ENCODE measurements at regions not wholly inside any gene's neighbourhood (a gene's known extent, or its start where the extent isn't known, plus 50 kb on each side); places are given as distances from the start of the nearest gene placed in this dataset.

- ATAC-seq (no peak), DNase-seq (ENCODE audit: missing footprints) (no peak)
- intact Hi-C loops (cut with DNase I) = no loop called here
These were observed 52.5 kb upstream of the NEDD4L start for GRCh38 chr18:57991552-57991951.

DNA sequence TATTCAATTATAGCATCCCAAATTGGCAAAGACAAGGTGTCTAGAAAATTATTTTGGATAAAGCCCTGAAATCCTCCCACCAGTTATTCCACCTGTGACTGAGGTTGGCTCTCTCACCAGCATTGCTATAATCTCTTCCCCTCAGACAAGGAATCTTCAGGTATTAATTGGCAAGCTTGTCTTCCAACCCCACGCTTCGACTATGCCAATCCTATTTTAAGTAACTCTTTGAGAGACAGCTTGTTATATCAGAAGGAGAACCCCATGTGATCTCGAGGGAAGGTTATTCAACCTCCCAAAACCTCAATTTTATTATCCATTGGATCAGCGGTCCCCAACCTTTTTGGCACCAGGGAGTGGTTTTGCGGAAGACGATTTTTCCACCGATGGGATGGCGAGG lies 54.5 kb upstream of the NEDD4L start:
- DNase-seq (ENCODE audit: missing footprints) (no peak), ATAC-seq (no peak)
- intact Hi-C loops (cut with DNase I) = no loop called here

- ATAC-seq (no peak), DNase-seq (ENCODE audit: missing footprints) (no peak)
- intact Hi-C loops (cut with DNase I) = no loop called here
These were observed 59.4 kb upstream of the NEDD4L start for GRCh38 chr18:57984490-57985115.

DNA sequence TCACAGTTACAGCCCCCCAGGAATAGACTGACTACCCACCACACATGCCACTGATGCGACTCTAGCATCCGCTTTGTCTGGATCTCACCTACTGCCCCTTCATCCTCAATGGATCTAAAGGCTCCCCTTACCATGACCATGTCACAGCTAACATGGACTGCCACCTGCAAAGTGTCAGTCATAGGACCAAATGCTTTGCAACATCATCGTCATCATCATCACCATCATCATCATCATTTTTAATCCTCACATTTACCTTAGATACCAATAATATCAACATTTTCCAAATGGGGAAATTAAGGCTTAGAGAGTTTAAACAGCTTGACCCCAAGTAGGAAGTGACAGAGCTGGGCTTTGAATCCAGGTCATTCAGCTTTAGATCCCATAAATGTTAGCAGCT lies 60.1 kb upstream of the NEDD4L start:
- ATAC-seq = no peak
- DNase-seq (ENCODE audit: missing footprints) = no peak
- intact Hi-C loops (cut with DNase I) = no loop called here

GRCh38 chr18:57983472-57983871 lies 60.6 kb upstream of the NEDD4L start:
- DNase-seq (ENCODE audit: missing footprints) (no peak), ATAC-seq (no peak)
- intact Hi-C loops (cut with DNase I) = no loop called here

- DNase-seq (ENCODE audit: missing footprints) = no peak
- intact Hi-C loops (cut with DNase I) = no loop called here
- ATAC-seq = no peak
These were observed 61.5 kb upstream of the NEDD4L start for GRCh38 chr18:57982372-57983021.

GRCh38 chr18:57981308-57982028 lies 62.6 kb upstream of the NEDD4L start:
- DNase-seq (ENCODE audit: missing footprints) = no peak
- intact Hi-C loops (cut with DNase I) = no loop called here
- no peak for ATAC-seq

GRCh38 chr18:57980573-57981307 lies 63.3 kb upstream of the NEDD4L start:
- ATAC-seq (no peak), DNase-seq (ENCODE audit: missing footprints) (no peak)
- intact Hi-C loops (cut with DNase I) = no loop called here

- intact Hi-C loops (cut with DNase I) = no loop called here
- ATAC-seq = no peak
- DNase-seq (ENCODE audit: missing footprints) = no peak
These were observed 67.7 kb upstream of the NEDD4L start for GRCh38 chr18:57976230-57976773.

GRCh38 chr18:57975805-57976204 lies 68.2 kb upstream of the NEDD4L start:
- intact Hi-C loops (cut with DNase I) = no loop called here
- DNase-seq (ENCODE audit: missing footprints) (no peak), ATAC-seq (no peak)

- ATAC-seq (no peak), DNase-seq (ENCODE audit: missing footprints) (no peak)
- intact Hi-C loops (cut with DNase I) = no loop called here
These were observed 69.3 kb upstream of the NEDD4L start for GRCh38 chr18:57974585-57975265.

GRCh38 chr18:57973889-57974288 lies 70.1 kb upstream of the NEDD4L start:
- DNase-seq (ENCODE audit: missing footprints) = no peak
- no peak for ATAC-seq
- intact Hi-C loops (cut with DNase I) = no loop called here

DNA sequence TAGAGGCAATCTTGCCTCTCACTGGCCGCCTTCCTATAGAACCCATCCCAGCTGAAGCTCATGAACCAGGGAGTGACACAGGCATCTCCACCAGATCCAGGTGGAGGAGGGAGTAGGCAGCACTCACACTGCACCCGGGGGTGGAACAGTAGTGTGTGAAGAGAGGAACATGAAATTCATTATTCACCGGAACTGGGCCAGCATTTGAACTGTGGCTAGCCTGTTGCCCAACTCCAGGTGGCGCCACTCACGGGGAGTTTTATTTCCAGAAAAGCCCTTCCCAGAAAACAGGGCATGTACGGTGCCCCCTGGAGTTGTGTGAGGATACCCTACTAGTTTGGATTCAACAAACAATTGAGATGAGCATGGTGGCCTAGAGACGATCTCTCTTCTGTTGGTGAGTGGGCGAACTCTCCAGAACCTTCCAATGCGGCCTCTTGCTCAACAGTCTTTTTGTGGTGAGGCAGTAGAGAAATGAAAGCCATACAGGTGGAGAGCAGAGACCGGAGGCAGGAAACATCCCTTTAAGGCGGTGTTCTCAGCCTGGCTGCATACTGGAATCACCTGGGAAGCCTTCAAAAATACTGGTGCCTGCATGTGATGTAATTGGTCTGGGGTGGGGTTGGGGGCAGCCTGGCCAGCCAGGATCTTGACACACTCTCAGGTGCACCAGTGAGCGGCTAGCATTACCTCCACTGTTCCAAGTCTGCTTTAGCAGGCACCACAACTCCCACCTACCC lies 73.5 kb upstream of the NEDD4L start:
- intact Hi-C loops (cut with DNase I) = no loop called here
- ATAC-seq (no peak), DNase-seq (ENCODE audit: missing footprints) (no peak)

DNA sequence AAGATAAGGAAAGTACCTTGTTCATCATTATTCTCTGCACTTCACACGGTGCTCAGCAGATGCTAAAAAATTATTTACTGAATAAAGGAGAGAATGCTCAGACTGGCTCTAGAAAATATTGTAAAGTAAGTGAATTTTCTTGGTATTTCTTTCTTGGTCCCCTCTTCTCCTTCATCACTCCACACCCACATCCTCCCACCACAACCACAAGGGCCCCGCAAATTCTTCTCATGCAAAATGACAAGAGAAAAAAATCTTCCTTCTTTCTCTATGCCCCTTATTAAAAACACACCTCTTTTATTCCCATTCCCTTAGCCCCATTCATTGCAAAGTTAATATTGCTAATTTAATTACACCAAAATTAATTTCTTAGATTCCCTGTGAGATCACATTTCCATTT lies 74.2 kb upstream of the NEDD4L start:
- ATAC-seq (no peak), DNase-seq (ENCODE audit: missing footprints) (no peak)
- intact Hi-C loops (cut with DNase I) = no loop called here

GRCh38 chr18:57965246-57965645 lies 78.8 kb upstream of the NEDD4L start:
- intact Hi-C loops (cut with DNase I) = no loop called here
- DNase-seq (ENCODE audit: missing footprints) (no peak), ATAC-seq (no peak)

GRCh38 chr18:57961876-57962505 lies 82.0 kb upstream of the NEDD4L start:
- DNase-seq (ENCODE audit: missing footprints) (no peak), ATAC-seq (no peak)
- intact Hi-C loops (cut with DNase I) = no loop called here

DNA sequence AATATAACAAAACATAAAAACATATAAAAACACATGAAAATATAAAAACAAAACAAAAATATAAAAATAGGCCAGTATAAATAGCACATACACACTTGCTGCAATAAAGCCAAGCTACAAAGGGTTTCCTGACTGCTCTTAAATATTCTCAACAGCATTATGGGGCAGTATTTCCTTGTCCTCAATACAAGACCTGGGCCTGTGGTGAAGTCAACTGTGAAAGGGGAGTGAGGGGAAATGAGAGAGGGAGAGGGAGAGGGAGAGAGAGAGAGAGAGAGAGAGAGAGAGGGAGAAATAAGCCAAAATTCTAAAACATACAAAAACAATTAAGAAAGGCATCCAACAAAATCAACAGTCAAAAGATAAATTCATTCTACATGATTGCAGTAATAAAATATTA lies 82.6 kb upstream of the NEDD4L start:
- DNase-seq (ENCODE audit: missing footprints) = no peak
- ATAC-seq = no peak
- intact Hi-C loops (cut with DNase I) = no loop called here

DNA sequence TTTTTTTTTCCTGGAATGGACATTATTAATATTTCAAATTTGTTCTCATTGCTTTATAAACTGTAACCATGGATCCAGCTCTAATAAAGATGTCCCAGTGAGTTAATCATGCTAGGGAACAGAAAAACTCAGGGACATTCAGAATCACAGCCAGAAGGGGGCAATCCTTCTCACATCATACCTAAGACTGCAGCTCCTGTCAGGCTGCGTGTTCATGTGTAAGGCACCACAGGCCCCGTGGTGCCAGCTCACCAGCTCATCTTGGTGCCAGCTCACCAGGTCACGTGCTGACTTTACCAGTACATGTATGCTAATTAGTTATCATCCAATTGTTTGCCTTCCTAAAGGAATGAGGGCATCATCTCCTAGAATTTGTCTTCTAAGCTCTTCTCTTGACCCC lies 84.7 kb upstream of the NEDD4L start:
- DNase-seq (ENCODE audit: missing footprints) = no peak
- ATAC-seq = no peak
- intact Hi-C loops (cut with DNase I) = no loop called here

Data from Right ventricle myocardium inferior (tissue), 1 donor.